Endothelial cell of umbilical vein (primary cell): ENCODE measurements at regions not wholly inside any gene's neighbourhood (a gene's known extent, or its start where the extent isn't known, plus 50 kb on each side); places are given as distances from the start of the nearest gene placed in this dataset.

Experiments
- BruUV-seq: library from RNA; stranded (reverse); fragments of 400-500 nt; replicated peaks from 2 replicates; lab custom pipeline; 2021; lab: Mats Ljungman, UMichigan
- CTCF ChIA-PET: fragments of 300-600, 350-600 bp; sonication (Branson Sonifier 250); formaldehyde crosslinking; loops from one replicate; lab custom pipeline; 2021; ENCODE audit warnings: antibody characterized with exemption, inconsistent platforms; lab: Charles Lee
- POLR2A ChIA-PET: fragments of 300-600, 350-600 bp; sonication (Branson Sonifier 250); formaldehyde crosslinking; loops from one replicate; lab custom pipeline; 2021; ENCODE audit warnings: antibody characterized with exemption, inconsistent platforms; lab: Charles Lee
- DNase-seq: peaks from one replicate; pipeline ENCODE4 v3.0.0-alpha.2; 2011; ENCODE audit warnings: low read depth, low spot score
- FAIRE-seq: peaks from 2 replicates; lab custom pipeline; 2011; peaks lifted over from hg19 to GRCh38; lab: Jason Lieb, UNC
- H2AFZ ChIP-seq: 2 replicates; pipeline ENCODE4 v1.6.0; 2012; ENCODE audit warnings: low read depth, low read length, control low read depth, inconsistent platforms
- H3K27ac ChIP-seq: 2 replicates; pipeline ENCODE4 v1.5.1; 2011; ENCODE audit warnings: low read depth, mild to moderate bottlenecking, control low read depth, low read length, moderate library complexity; ENCODE audit not compliant: insufficient read depth
- H3K27me3 ChIP-seq, 2 experiments: 2 replicates each; pipeline versions ENCODE4 v1.6.0 to v1.6.1; 2011; ENCODE audit warnings: low read length in 2 of 2, mixed read lengths in 1 of 2; ENCODE audit not compliant: control insufficient read depth in 2 of 2, insufficient read depth in 2 of 2
- H3K36me3 ChIP-seq, 2 experiments: 2 replicates in 1 of 2; 3 replicates in 1 of 2; pipeline ENCODE4 v1.5.1; 2011; ENCODE audit warnings: low read length in 2 of 2, mild to moderate bottlenecking in 1 of 2, moderate library complexity in 1 of 2; ENCODE audit not compliant: control insufficient read depth in 2 of 2, insufficient read depth in 2 of 2; ENCODE audit errors: extremely low read depth in 1 of 2
- H3K4me1 ChIP-seq: 3 replicates; pipeline ENCODE4 v1.5.1; 2011; ENCODE audit warnings: mild to moderate bottlenecking, low read length; ENCODE audit not compliant: control insufficient read depth, insufficient read depth; ENCODE audit errors: extremely low read depth
- H3K4me2 ChIP-seq: 2 replicates; pipeline ENCODE4 v1.6.1; 2011; ENCODE audit warnings: low read length, control low read depth, mixed read lengths; ENCODE audit not compliant: insufficient read depth
- H3K4me3 ChIP-seq, 3 experiments: fragments of 200-600 bp in 1 of 3; sonication (generic), shearing (Covaris generic) in 1 of 3; replicated peaks in 1 of 3; 2 replicates each; pipeline ENCODE4 v1.5.1; 2011 to 2016; ENCODE audit warnings: control low read depth in 3 of 3, low read length in 3 of 3, mild to moderate bottlenecking in 2 of 3, inconsistent platforms in 1 of 3, low read depth in 1 of 3, moderate library complexity in 1 of 3; ENCODE audit not compliant: insufficient read depth in 1 of 3
- H3K79me2 ChIP-seq: 2 replicates; pipeline ENCODE4 v1.6.0; 2012; ENCODE audit warnings: low read length, inconsistent platforms; ENCODE audit not compliant: control insufficient read depth, insufficient read depth
- H3K9ac ChIP-seq: replicated peaks from 2 replicates; pipeline ENCODE3; 2011; ENCODE audit warnings: low read length, control low read depth; ENCODE audit not compliant: insufficient read depth; ENCODE audit errors: extremely low read depth
- H3K9me1 ChIP-seq: replicated peaks from 3 replicates; pipeline ENCODE4 v1.6.0; 2011; ENCODE audit warnings: mild to moderate bottlenecking, low read length; ENCODE audit not compliant: control insufficient read depth, insufficient read depth; ENCODE audit errors: extremely low read depth
- H3K9me3 ChIP-seq: replicated peaks from 2 replicates; pipeline ENCODE4 v1.5.1; 2012; ENCODE audit warnings: low read length, inconsistent platforms; ENCODE audit not compliant: control insufficient read depth, insufficient read depth
- H4K20me1 ChIP-seq: replicated peaks from 2 replicates; pipeline ENCODE3; 2011; ENCODE audit warnings: mild to moderate bottlenecking, low read length; ENCODE audit not compliant: control insufficient read depth, insufficient read depth; ENCODE audit errors: extremely low read depth
- CTCF ChIP-seq, 2 donors: IDR thresholded peaks; 1 replicate in 1 of 2; 2 replicates in 1 of 2; pipeline ENCODE4 v1.5.1; 2011; ENCODE audit warnings: low read length in 2 of 2, mild to moderate bottlenecking in 2 of 2, moderate library complexity in 2 of 2, control low read depth in 1 of 2, inconsistent platforms in 1 of 2, low read depth in 1 of 2; ENCODE audit not compliant: insufficient read depth in 1 of 2; ENCODE audit errors: extremely low read depth in 1 of 2
- EZH2 ChIP-seq: IDR thresholded peaks from 2 replicates; pipeline ENCODE4 v1.6.1; 2012; ENCODE audit warnings: borderline replicate concordance, low read depth, mild to moderate bottlenecking, moderate library complexity, low read length, inconsistent platforms; ENCODE audit not compliant: severe bottlenecking
- JUN ChIP-seq: IDR thresholded peaks from 2 replicates; pipeline ENCODE4 v1.6.1; 2011; ENCODE audit warnings: borderline replicate concordance, low read depth; ENCODE audit not compliant: insufficient read length, insufficient read depth
- MAX ChIP-seq: IDR thresholded peaks from 2 replicates; pipeline ENCODE4 v1.6.1; 2011; ENCODE audit not compliant: insufficient read depth, insufficient read length
- MYC ChIP-seq: IDR thresholded peaks from one replicate; pipeline ENCODE4 v1.6.1; 2011; ENCODE audit warnings: mild to moderate bottlenecking, low read depth, low read length
- POLR2A ChIP-seq: IDR thresholded peaks from 2 replicates; pipeline ENCODE4 v1.6.1; 2012; ENCODE audit warnings: low read depth, mild to moderate bottlenecking, control low read depth, low read length
- POLR2AphosphoS5 ChIP-seq: IDR thresholded peaks from 2 replicates; pipeline ENCODE4 v1.6.1; 2012; ENCODE audit warnings: low read depth, mild to moderate bottlenecking, control low read depth, low read length, moderate library complexity; ENCODE audit not compliant: insufficient read depth
- dilution Hi-C: fragments of 300-500 bp; cut with MboI; formaldehyde crosslinking; loops from one replicate; pipeline ENCODE4 v1.15.0; 2019; ENCODE audit warnings: low sequenced_read_pairs; ENCODE audit not compliant: extremely low pct_ligation_motif_present
- intact Hi-C: fragments of 100-400 bp; cut with micrococcal nuclease; formaldehyde crosslinking; loops from one replicate; pipeline ENCODE4 v1.10.0; 2022

DNA sequence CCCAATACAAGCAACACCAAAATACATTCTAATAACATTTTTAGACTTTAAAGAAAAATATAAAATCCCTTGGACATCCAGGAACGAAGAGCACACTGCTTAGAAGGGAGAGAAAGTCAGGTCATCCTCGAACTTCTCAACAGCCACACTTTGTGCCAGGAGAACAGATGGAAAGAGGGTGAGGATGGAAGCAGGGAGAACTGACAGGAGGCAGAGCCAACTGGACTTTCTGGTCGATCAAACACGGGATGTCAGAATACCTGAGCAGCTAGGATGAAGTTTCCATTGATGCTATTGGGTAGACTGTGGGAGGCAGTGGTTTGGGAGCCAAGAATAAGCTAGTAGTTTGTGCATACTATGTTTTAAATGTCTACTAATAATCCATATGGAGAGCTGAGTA lies 111.4 kb downstream of the TOMM20 start:
- Histone ChIP-seq H3K9me3 (no peaks in the 10 kb centered on the region), H2AFZ (no peak overlapping the region), H3K4me1 (peaks cover 6% of the 10 kb centered on the region), H3K9ac (no peak overlapping the region), H3K4me3 (no peak overlapping the region), H3K4me2 (no peak overlapping the region), H3K27ac (no peak overlapping the region), H3K36me3 (no peaks in the 10 kb centered on the region), H3K27me3 (no peaks in the 10 kb centered on the region), H3K9me1 (no peaks in the 10 kb centered on the region), H3K79me2 (no peaks in the 10 kb centered on the region), H4K20me1 (no peaks in the 10 kb centered on the region)
- no TSS peak for BruUV-seq
- dilution Hi-C loops (no loop called here), intact Hi-C loops (no loop called here)
- TF ChIP-seq EZH2 = no peak
- no peak for TF ChIP-seq MYC
- no peak for TF ChIP-seq JUN
- TF ChIP-seq POLR2A = no peak
- TF ChIP-seq POLR2AphosphoS5 = no peak
- no peak for TF ChIP-seq CTCF (IDR thresholded peaks at IDR 0.05; ENCODE audit: extremely low read depth in 1 of 2, insufficient read depth in 1 of 2, low read depth in 1 of 2, low read length in 2 of 2)
- no peak for TF ChIP-seq MAX
- DNase-seq (no peak), FAIRE-seq (no peak)
- ChIA-PET POLR2A (no interaction called here), CTCF (interaction anchor here (1.4 kb wide), 1 partner anchor 7 kb away, joined by 5 read pairs; no protein-coding TSS in a partner anchor)
